Astrocyte of the cerebellum (primary cell): ENCODE measurements at regions not wholly inside any gene's neighbourhood (a gene's known extent, or its start where the extent isn't known, plus 50 kb on each side); places are given as distances from the start of the nearest gene placed in this dataset.

Experiments used
- DNase-seq: peaks from one replicate; pipeline ENCODE4 v3.0.0-alpha.2; 2011; ENCODE audit warnings: low read depth
- H3K4me3 ChIP-seq: 2 replicates; pipeline ENCODE4 v1.5.1; 2011; ENCODE audit warnings: mild to moderate bottlenecking, low read depth, low read length, moderate library complexity
- CTCF ChIP-seq: IDR thresholded peaks from 2 replicates; pipeline ENCODE4 v1.5.1; 2012; ENCODE audit warnings: low read length, low read depth, moderate library complexity, mild to moderate bottlenecking; ENCODE audit errors: missing control alignments
- in situ Hi-C: cut with HindIII; loops from 2 replicates; pipeline ENCODE4 v1.10.0; 2017; ENCODE audit warnings: low sequenced_read_pairs

- in situ Hi-C loops = no loop called here
- DNase-seq = no peak
- no peak for TF ChIP-seq CTCF
- no peak overlapping the region for H3K4me3 ChIP-seq
Observed at GRCh38 chr10:6995831-6996230, 415.0 kb downstream of the SFMBT2 start.

- no peak overlapping the region for H3K4me3 ChIP-seq
- no peak for DNase-seq
- in situ Hi-C loops = no loop called here
- no peak for TF ChIP-seq CTCF
Observed at GRCh38 chr10:6995341-6995740, 415.3 kb upstream of the PRKCQ start.

- no peak for DNase-seq
- no peak for TF ChIP-seq CTCF
- H3K4me3 ChIP-seq = no peak overlapping the region
- in situ Hi-C loops = no loop called here
Observed at GRCh38 chr10:6990891-6991290, 410.8 kb upstream of the PRKCQ start.

GRCh38 chr10:6988654-6989053 lies 408.6 kb upstream of the PRKCQ start:
- in situ Hi-C loops = no loop called here
- no peak for DNase-seq
- TF ChIP-seq CTCF = no peak
- H3K4me3 ChIP-seq = no peak overlapping the region

GRCh38 chr10:6987536-6987945 lies 407.5 kb upstream of the PRKCQ start:
- in situ Hi-C loops = no loop called here
- no peak for TF ChIP-seq CTCF
- no peak for DNase-seq
- H3K4me3 ChIP-seq = no peak overlapping the region

GRCh38 chr10:6986927-6987326 lies 406.9 kb upstream of the PRKCQ start:
- in situ Hi-C loops = no loop called here
- DNase-seq = no peak
- H3K4me3 ChIP-seq = no peak overlapping the region
- no peak for TF ChIP-seq CTCF

- no peak for TF ChIP-seq CTCF
- H3K4me3 ChIP-seq = no peak overlapping the region
- in situ Hi-C loops = no loop called here
- DNase-seq = no peak
Observed at GRCh38 chr10:6985644-6986043, 405.6 kb upstream of the PRKCQ start.
